ENCODE measurements at regions not wholly inside any gene's neighbourhood (a gene's known extent, or its start where the extent isn't known, plus 50 kb on each side); places are given as distances from the start of the nearest gene placed in this dataset. TPM values are rescaled to one million over a fixed set of nuclear protein-coding genes. Genes with fewer than 3 reads are reported as not detected.

GRCh38 chrX:44401151-44401550 is 57.7 kb upstream of the EFHC2 start:
- TF ChIP-seq POLR2A (IDR thresholded peaks at IDR 0.05) (no peak), CTCF (IDR thresholded peaks at IDR 0.05) (no peak)
- Histone ChIP-seq H3K9me3 (no peaks in the 10 kb centered on the region), H3K36me3 (no peaks in the 10 kb centered on the region), H3K27ac (no peak overlapping the region), H3K4me1 (no peaks in the 10 kb centered on the region), H3K27me3 (no peaks in the 10 kb centered on the region), H3K4me3 (replicated peaks in 1 of 3) (no peak overlapping the region)
- intact Hi-C loops (cut with DNase I) = no loop called here
- WGBS, 2 donors = 89 to 94% methylated on average over 4 of the region's 4 CpGs
- no peak for DNase-seq

- H3K36me3 ChIP-seq = no peaks in the 10 kb centered on the region
- H3K4me3 ChIP-seq (replicated peaks in 1 of 3) = no peak overlapping the region
- no peak overlapping the region for H3K27ac ChIP-seq
- 12 to 24% methylated on average over 4 of the region's 4 CpGs for WGBS, 2 donors
- H3K27me3 ChIP-seq = no peaks in the 10 kb centered on the region
- no peaks in the 10 kb centered on the region for H3K9me3 ChIP-seq
- intact Hi-C loops (cut with DNase I) = no loop called here
- peak; percentile 4 to 16 for DNase-seq
- no peaks in the 10 kb centered on the region for H3K4me1 ChIP-seq
- TF ChIP-seq CTCF (IDR thresholded peaks at IDR 0.05) (no peak), POLR2A (IDR thresholded peaks at IDR 0.05) (no peak)
Measured at GRCh38 chrX:44400588-44400987, 57.1 kb upstream of the EFHC2 start.

GRCh38 chrX:44400161-44400560 is 56.7 kb upstream of the EFHC2 start:
- intact Hi-C loops (cut with DNase I) = no loop called here
- H3K4me1 ChIP-seq = no peaks in the 10 kb centered on the region
- no peaks in the 10 kb centered on the region for H3K27me3 ChIP-seq
- WGBS, 2 donors = 81 to 89% methylated on average over 4 of the region's 4 CpGs
- no peak for DNase-seq
- no peaks in the 10 kb centered on the region for H3K36me3 ChIP-seq
- H3K4me3 ChIP-seq (replicated peaks in 1 of 3) = no peak overlapping the region
- H3K9me3 ChIP-seq = no peaks in the 10 kb centered on the region
- H3K27ac ChIP-seq = no peak overlapping the region
- TF ChIP-seq CTCF (IDR thresholded peaks at IDR 0.05) = no peak
- TF ChIP-seq POLR2A (IDR thresholded peaks at IDR 0.05) = no peak

Small RNA genes lying in the stretch of these regions (small RNA-seq; reads per million reads assigned to genes)
- gene RF00019 = not detected
